GM12878 (cell line): ENCODE measurements at regions not wholly inside any gene's neighbourhood (a gene's known extent, or its start where the extent isn't known, plus 50 kb on each side); places are given as distances from the start of the nearest gene placed in this dataset.

Experiments
- ATAC-seq: fragments of 200-7000 bp; cut with Tn5 transposase; 3 replicates; pipeline ENCODE4 v1.9.1; 2020; ENCODE audit warnings: mild to moderate bottlenecking, moderate library complexity
- BruUV-seq: library from RNA; stranded (reverse); fragments of 400-500 nt; replicated peaks from 2 replicates; lab custom pipeline; 2021; lab: Mats Ljungman, UMichigan
- CTCF ChIA-PET: fragments of 300-600 bp; sonication (Branson Sonifier 250); formaldehyde crosslinking; extraction: SDS; loops from one replicate; lab custom pipeline; 2021; ENCODE audit warnings: inconsistent platforms; lab: Yijun Ruan, JAX
- POLR2A ChIA-PET: fragments of 350-600 bp; formaldehyde crosslinking; extraction: SDS; loops from one replicate; lab custom pipeline; 2021; ENCODE audit warnings: inconsistent platforms; lab: Charles Lee
- RAD21 ChIA-PET: fragments of 300-600 bp; sonication (Branson Sonifier 250); formaldehyde crosslinking; loops from one replicate; lab custom pipeline; 2023; ENCODE audit warnings: antibody characterized with exemption; ENCODE audit not compliant: unreplicated experiment; lab: Charles Lee
- SMC1A ChIA-PET: fragments of 300-600 bp; sonication (Branson Sonifier 250); formaldehyde crosslinking; loops from one replicate; lab custom pipeline; 2023; ENCODE audit not compliant: unreplicated experiment, uncharacterized antibody; lab: Charles Lee
- DNase-seq: peaks from one replicate; pipeline ENCODE4 v3.0.0-alpha.2; 2011; ENCODE audit warnings: low read depth, low spot score
- FAIRE-seq: peaks from 3 replicates; lab custom pipeline; 2011; peaks lifted over from hg19 to GRCh38; lab: Jason Lieb, UNC
- H2AFZ ChIP-seq: 2 replicates; pipeline ENCODE4 v1.6.0; 2011; ENCODE audit warnings: low read depth, low read length, control low read depth; ENCODE audit not compliant: control insufficient read depth
- H3K27ac ChIP-seq: 2 replicates; pipeline ENCODE4 v1.5.1; 2011; ENCODE audit warnings: control low read depth; ENCODE audit not compliant: control insufficient read depth, insufficient read depth
- H3K27me3 ChIP-seq, 2 experiments: replicated peaks in 1 of 2; 2 replicates each; pipeline versions ENCODE4 v1.6.0 to v1.6.1; 2011; ENCODE audit warnings: low read length in 1 of 2; ENCODE audit not compliant: control insufficient read depth in 2 of 2, insufficient read depth in 2 of 2
- H3K36me3 ChIP-seq, 2 experiments: 2 replicates each; pipeline ENCODE4 v1.5.1; 2011; ENCODE audit warnings: low read length in 1 of 2; ENCODE audit not compliant: control insufficient read depth in 2 of 2, insufficient read depth in 2 of 2
- H3K4me1 ChIP-seq: 2 replicates; pipeline ENCODE4 v1.6.1; 2011; ENCODE audit warnings: mild to moderate bottlenecking, low read length, moderate library complexity, mixed read lengths; ENCODE audit not compliant: control insufficient read depth, insufficient read depth
- H3K4me2 ChIP-seq: 2 replicates; pipeline ENCODE4 v1.6.0; 2011; ENCODE audit warnings: control low read depth; ENCODE audit not compliant: control insufficient read depth, insufficient read depth
- H3K4me3 ChIP-seq: fragments of 200-600 bp; sonication (generic); 2 replicates; pipeline ENCODE4 v1.5.1; 2016
- H3K79me2 ChIP-seq: 2 replicates; pipeline ENCODE4 v1.6.0; 2011; ENCODE audit warnings: low read length; ENCODE audit not compliant: control insufficient read depth, insufficient read depth
- H3K9ac ChIP-seq: 2 replicates; pipeline ENCODE4 v1.8.0; 2011; ENCODE audit warnings: low read length, control low read depth, mixed read lengths; ENCODE audit not compliant: control insufficient read depth, insufficient read depth
- H3K9me3 ChIP-seq: replicated peaks from 3 replicates; pipeline ENCODE4 v1.5.1; 2011; ENCODE audit warnings: mild to moderate bottlenecking, low read length; ENCODE audit not compliant: control insufficient read depth, insufficient read depth
- H4K20me1 ChIP-seq: 2 replicates; pipeline ENCODE4 v1.6.0; 2011; ENCODE audit not compliant: control insufficient read depth, insufficient read depth
- E2F4 ChIP-seq: IDR thresholded peaks from 2 replicates; pipeline ENCODE4 v1.6.1; 2012; ENCODE audit warnings: low read depth, low read length, improper control_type of control experiment
- JUND ChIP-seq: IDR thresholded peaks from 2 replicates; pipeline ENCODE4 v1.6.1; 2012; ENCODE audit warnings: low read depth, mild to moderate bottlenecking, low read length, improper control_type of control experiment, moderate library complexity
- MAX ChIP-seq: IDR thresholded peaks from 2 replicates; pipeline ENCODE4 v1.6.1; 2012; ENCODE audit warnings: low read depth, low read length, improper control_type of control experiment
- MXI1 ChIP-seq: fragments of 150-350 bp; IDR thresholded peaks from 2 replicates; pipeline ENCODE4 v1.6.1; 2011; ENCODE audit warnings: low read depth, mild to moderate bottlenecking, inconsistent platforms, low read length, improper control_type of control experiment
- NFXL1 ChIP-seq: fragments of 450-650 bp; IDR thresholded peaks from 2 replicates; pipeline ENCODE4 v1.6.1; 2017; ENCODE audit warnings: antibody characterized with exemption, mild to moderate bottlenecking, borderline replicate concordance
- NFYA ChIP-seq: IDR thresholded peaks from 2 replicates; pipeline ENCODE4 v1.6.1; 2011; ENCODE audit warnings: low read depth, mild to moderate bottlenecking, low read length, improper control_type of control experiment, borderline replicate concordance
- NRF1 ChIP-seq: conservative IDR thresholded peaks from 2 replicates; pipeline ENCODE4 v1.6.1; 2011; ENCODE audit warnings: mild to moderate bottlenecking, low read depth, low read length, improper control_type of control experiment
- PAX5 ChIP-seq: IDR thresholded peaks from 2 replicates; pipeline ENCODE4 v1.6.1; 2011; ENCODE audit warnings: low read depth, low read length, borderline replicate concordance
- POU2F2 ChIP-seq: IDR thresholded peaks from 3 replicates; pipeline ENCODE4 v1.6.1; 2011; ENCODE audit warnings: low read depth, mild to moderate bottlenecking, low read length, borderline replicate concordance
- REST ChIP-seq: IDR thresholded peaks from 2 replicates; pipeline ENCODE4 v1.6.1; 2012; ENCODE audit warnings: mild to moderate bottlenecking, low read depth, low read length
- RUNX3 ChIP-seq: IDR thresholded peaks from 2 replicates; pipeline ENCODE4 v1.6.1; 2012; ENCODE audit warnings: low read length, inconsistent platforms
- TARDBP ChIP-seq: IDR thresholded peaks from 2 replicates; pipeline ENCODE4 v1.6.1; 2016; ENCODE audit warnings: borderline replicate concordance
- TCF12 ChIP-seq: IDR thresholded peaks from 2 replicates; pipeline ENCODE4 v1.6.1; 2011; ENCODE audit warnings: low read depth, mild to moderate bottlenecking, low read length
- ZNF592 ChIP-seq: fragments of 450-650 bp; IDR thresholded peaks from 2 replicates; pipeline ENCODE4 v1.6.1; 2017; ENCODE audit warnings: mild to moderate bottlenecking, moderate library complexity
- WGBS: methylation state at CpG from one replicate; pipeline ENCODE4 v1.1.6; 2016; ENCODE audit warnings: low lambda C conversion rate; ENCODE audit not compliant: insufficient replicate concordance, insufficient coverage; ENCODE audit errors: missing lambda C conversion rate; 5-methylcytosine and 5-hydroxymethylcytosine counted together
- in situ Hi-C: fragments of 300-500 bp; cut with MboI; formaldehyde crosslinking; loops from 9 replicates; pipeline ENCODE4 v1.14.3; 2018; ENCODE audit warnings: mixed read lengths
- intact Hi-C: fragments of 100-400 bp; cut with micrococcal nuclease; formaldehyde crosslinking; loops from one replicate; pipeline ENCODE4 v1.14.2; 2022; ENCODE audit not compliant: unreplicated experiment
- TF ChIP-seq, protein P1 (sequence below): IDR thresholded peaks from 2 replicates; pipeline ENCODE4 v1.6.1; 2011; ENCODE audit warnings: low read depth, mild to moderate bottlenecking, low read length, moderate library complexity, borderline replicate concordance; ENCODE audit errors: extremely low read depth

DNA sequence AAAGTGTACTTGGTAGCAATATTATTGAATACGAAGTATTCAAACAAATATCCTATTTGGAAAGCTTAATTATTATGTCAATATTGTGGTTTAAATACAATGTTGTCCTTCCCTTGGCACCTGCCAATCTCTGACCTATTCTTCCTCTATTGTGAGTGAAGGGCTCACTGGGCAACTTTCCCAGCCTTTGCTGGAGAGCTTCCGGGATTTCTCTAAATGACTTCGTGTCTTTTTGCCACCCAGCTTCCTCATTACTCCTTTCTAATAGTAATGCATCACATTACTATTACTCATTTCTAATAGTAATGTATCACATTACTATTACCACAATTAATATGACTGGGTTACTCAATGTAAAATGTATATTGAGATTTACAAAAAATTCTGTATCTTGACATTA, 880.6 kb downstream of the BRINP3 start (continued):
- TF ChIP-seq REST, result no peak
- TF ChIP-seq, protein P1, sequence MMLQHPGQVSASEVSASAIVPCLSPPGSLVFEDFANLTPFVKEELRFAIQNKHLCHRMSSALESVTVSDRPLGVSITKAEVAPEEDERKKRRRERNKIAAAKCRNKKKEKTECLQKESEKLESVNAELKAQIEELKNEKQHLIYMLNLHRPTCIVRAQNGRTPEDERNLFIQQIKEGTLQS, result no peak
- no peak for TF ChIP-seq TARDBP
- no peak for TF ChIP-seq NFXL1
- TF ChIP-seq MXI1, result no peak
- TF ChIP-seq POU2F2, result no peak
- no peak for TF ChIP-seq MAX
- no peak for TF ChIP-seq JUND
- TF ChIP-seq, all 136 proteins: peak for 0

- FAIRE-seq, result no peak
- TF ChIP-seq NFYA (no peak), E2F4 (no peak), TCF12 (no peak), NRF1 (no peak), RUNX3 (no peak), PAX5 (no peak), ZNF592 (no peak), POU2F2 (no peak)
Observed at GRCh38 chr1:189605226-189605625, 872.4 kb downstream of the BRINP3 start.

More at GRCh38 chr1:189605226-189605625, 872.4 kb downstream of the BRINP3 start:
- Histone ChIP-seq H3K27ac (no peak overlapping the region), H3K27me3 (no peaks in the 10 kb centered on the region), H4K20me1 (no peaks in the 10 kb centered on the region), H3K36me3 (no peaks in the 10 kb centered on the region), H2AFZ (no peak overlapping the region), H3K9me3 (no peaks in the 10 kb centered on the region), H3K4me3 (no peak overlapping the region), H3K4me1 (no peaks in the 10 kb centered on the region), H3K79me2 (no peaks in the 10 kb centered on the region), H3K4me2 (no peak overlapping the region), H3K9ac (no peak overlapping the region)
- SMC1A ChIA-PET, result no interaction called here
- DNase-seq (no peak), ATAC-seq (no peak)
- RAD21 ChIA-PET, result no interaction called here
- no TSS peak for BruUV-seq
- CTCF ChIA-PET, result no interaction called here
- intact Hi-C loops (no loop called here), in situ Hi-C loops (no loop called here)
- 0% methylated on average over 2 of the region's 2 CpGs for WGBS
- POLR2A ChIA-PET, result interaction anchor here (0.5 kb wide), 1 partner anchor 332 kb away, joined by 6 read pairs; no protein-coding TSS in a partner anchor
